Ishikawa (cell line): ENCODE measurements at regions not wholly inside any gene's neighbourhood (a gene's known extent, or its start where the extent isn't known, plus 50 kb on each side); places are given as distances from the start of the nearest gene placed in this dataset.

Experiments used
- CEBPB ChIP-seq: IDR thresholded peaks from 2 replicates; pipeline ENCODE4 v1.6.1; 2012
- CREB1 ChIP-seq: IDR thresholded peaks from 2 replicates; pipeline ENCODE4 v1.6.1; 2012; ENCODE audit warnings: low read depth
- EGR1 ChIP-seq: IDR thresholded peaks from 2 replicates; pipeline ENCODE4 v1.6.1; 2012
- EP300 ChIP-seq: IDR thresholded peaks from 2 replicates; pipeline ENCODE4 v1.6.1; 2012; ENCODE audit warnings: borderline replicate concordance
- FOXM1 ChIP-seq: IDR thresholded peaks from 2 replicates; pipeline ENCODE4 v1.6.1; 2012; ENCODE audit warnings: low read depth, borderline replicate concordance
- MAX ChIP-seq: IDR thresholded peaks from 2 replicates; pipeline ENCODE4 v1.6.1; 2012
- NFIC ChIP-seq: IDR thresholded peaks from 2 replicates; pipeline ENCODE4 v1.6.1; 2012
- RAD21 ChIP-seq: IDR thresholded peaks from 2 replicates; pipeline ENCODE4 v1.6.1; 2012; ENCODE audit warnings: low read depth
- REST ChIP-seq: IDR thresholded peaks from 2 replicates; pipeline ENCODE4 v1.6.1; 2012; ENCODE audit warnings: low read depth, mild to moderate bottlenecking
- TAF1 ChIP-seq: IDR thresholded peaks from 2 replicates; pipeline ENCODE4 v1.6.1; 2012; ENCODE audit warnings: low read depth, mild to moderate bottlenecking
- TCF12 ChIP-seq: IDR thresholded peaks from 2 replicates; pipeline ENCODE4 v1.6.1; 2012; ENCODE audit warnings: low read depth
- TEAD4 ChIP-seq: IDR thresholded peaks from 2 replicates; pipeline ENCODE4 v1.6.1; 2012
- USF1 ChIP-seq: IDR thresholded peaks from 2 replicates; pipeline ENCODE4 v1.6.1; 2012
- YY1 ChIP-seq: IDR thresholded peaks from 2 replicates; pipeline ENCODE4 v1.6.1; 2012; ENCODE audit warnings: low read depth
- ZBTB7A ChIP-seq: IDR thresholded peaks from 2 replicates; pipeline ENCODE4 v1.6.1; 2012; ENCODE audit warnings: low read depth

- TF ChIP-seq EGR1: no peak
- TF ChIP-seq USF1: no peak
- no peak for TF ChIP-seq REST
- TF ChIP-seq YY1: no peak
- no peak for TF ChIP-seq MAX
- no peak for TF ChIP-seq FOXM1
- TF ChIP-seq RAD21: no peak
- TF ChIP-seq TCF12: no peak
- no peak for TF ChIP-seq TEAD4
- TF ChIP-seq CREB1: no peak
- TF ChIP-seq ZBTB7A: no peak
- TF ChIP-seq NFIC: no peak
- no peak for TF ChIP-seq TAF1
- no peak for TF ChIP-seq EP300
- no peak for TF ChIP-seq CEBPB
Observed at GRCh38 chr10:53033396-53033795, 260.8 kb upstream of the MBL2 start.

- TF ChIP-seq MAX: peak; percentile 52; the same call in 1 of the 2 replicates
- TF ChIP-seq EP300: peak; percentile 57; the same call in 1 of the 2 replicates
- 0 out of 2 replicates have a peak, but pooled peaks have one; percentile 19 for TF ChIP-seq NFIC
- TF ChIP-seq TCF12: peak; percentile 54; the same call in 1 of the 2 replicates
- TF ChIP-seq TEAD4: peak; percentile 64
Observed at GRCh38 chr10:53029872-53030849, 257.6 kb upstream of the MBL2 start.

- TF ChIP-seq TCF12 (no peak), YY1 (no peak), CEBPB (no peak), TAF1 (no peak), MAX (no peak), USF1 (no peak), CREB1 (no peak), RAD21 (no peak), NFIC (no peak), ZBTB7A (no peak), EGR1 (no peak), FOXM1 (no peak), REST (no peak), TEAD4 (no peak), EP300 (no peak)
Observed at GRCh38 chr10:53029449-53029848, 256.9 kb upstream of the MBL2 start.

- no peak for TF ChIP-seq YY1
- no peak for TF ChIP-seq ZBTB7A
- no peak for TF ChIP-seq CEBPB
- TF ChIP-seq TAF1: no peak
- TF ChIP-seq MAX: peak; percentile 55
- TF ChIP-seq EP300: peak; percentile 47; the same call in 1 of the 2 replicates
- no peak for TF ChIP-seq NFIC
- peak; percentile 34; the same call in 1 of the 2 replicates for TF ChIP-seq FOXM1
- TF ChIP-seq REST: no peak
- TF ChIP-seq TEAD4: peak; percentile 47; the same call in 1 of the 2 replicates
- 0 out of 2 replicates have a peak, but pooled peaks have one; percentile 33 for TF ChIP-seq TCF12
- TF ChIP-seq CREB1: no peak
- no peak for TF ChIP-seq USF1
- TF ChIP-seq RAD21: no peak; the same call in 1 of the 2 replicates
- TF ChIP-seq EGR1: no peak
Observed at GRCh38 chr10:53025172-53025711, 252.7 kb upstream of the MBL2 start.
